Muscle layer of duodenum (tissue), 2 donors: ENCODE measurements at regions not wholly inside any gene's neighbourhood (a gene's known extent, or its start where the extent isn't known, plus 50 kb on each side); places are given as distances from the start of the nearest gene placed in this dataset.
"Not testable (repeated sequence)": the region's sequence is repeated elsewhere in the genome, so short reads cannot be mapped to it uniquely, and the experiment has no call there.

Experiments used
- H3K27ac ChIP-seq: one replicate; pipeline ENCODE4 v1.7.0; 2013; ENCODE audit warnings: mild to moderate bottlenecking, low read length
- H3K27me3 ChIP-seq: one replicate; pipeline ENCODE4 v1.7.0; 2013; ENCODE audit warnings: low read depth, mild to moderate bottlenecking, control low read depth, low read length
- H3K36me3 ChIP-seq, 2 donors: one replicate each; pipeline ENCODE4 v1.7.0; 2013; ENCODE audit warnings: low read length in 2 of 2, control low read depth in 1 of 2, mild to moderate bottlenecking in 1 of 2; ENCODE audit not compliant: insufficient read depth in 2 of 2, control insufficient read depth in 1 of 2
- H3K4me1 ChIP-seq, 2 donors: one replicate each; pipeline ENCODE4 v1.7.0; 2013; ENCODE audit warnings: low read length in 2 of 2, mild to moderate bottlenecking in 2 of 2, control low read depth in 1 of 2, moderate library complexity in 1 of 2; ENCODE audit not compliant: insufficient read depth in 2 of 2, control insufficient read depth in 1 of 2
- H3K4me3 ChIP-seq, 2 donors: one replicate each; pipeline ENCODE4 v1.7.0; 2013; ENCODE audit warnings: low read length in 2 of 2, low read depth in 1 of 2, mild to moderate bottlenecking in 1 of 2
- H3K9me3 ChIP-seq, 2 donors: one replicate each; pipeline ENCODE4 v1.7.0; 2013; ENCODE audit warnings: low read length in 2 of 2, control low read depth in 1 of 2, mild to moderate bottlenecking in 1 of 2; ENCODE audit not compliant: control insufficient read depth in 1 of 2
- donor health status: healthy.

GRCh38 chr3:171915275-171915674 is 72.1 kb downstream of the TMEM212 start:
- H3K36me3 ChIP-seq = no peaks in the 10 kb centered on the region
- H3K27ac ChIP-seq = no peak overlapping the region
- no peak overlapping the region for H3K4me3 ChIP-seq
- no peaks in the 10 kb centered on the region for H3K4me1 ChIP-seq
- no peaks in the 10 kb centered on the region for H3K27me3 ChIP-seq
- H3K9me3 ChIP-seq = peaks cover 0 to 3% of the 10 kb centered on the region in 2 donors

DNA sequence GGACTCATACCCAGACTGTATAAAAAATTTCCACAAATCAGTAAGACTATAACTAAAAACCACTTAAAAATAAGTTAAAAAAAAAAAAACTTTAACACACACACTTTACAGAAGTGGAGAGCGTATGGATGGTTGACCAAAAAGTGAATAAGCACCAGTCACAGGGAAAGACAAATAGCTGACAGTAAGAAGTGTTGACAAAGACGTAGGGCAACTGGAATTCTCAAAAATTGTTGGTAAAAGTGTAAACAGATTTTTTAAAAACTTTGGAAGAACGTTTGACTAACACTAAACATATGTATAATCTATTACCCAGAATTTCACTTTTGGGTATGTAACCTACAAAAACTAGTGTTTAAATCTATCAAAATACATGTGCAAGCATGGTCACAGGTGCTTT is 73.7 kb downstream of the TMEM212 start:
- no peaks in the 10 kb centered on the region for H3K36me3 ChIP-seq
- H3K27me3 ChIP-seq = no peaks in the 10 kb centered on the region

DNA sequence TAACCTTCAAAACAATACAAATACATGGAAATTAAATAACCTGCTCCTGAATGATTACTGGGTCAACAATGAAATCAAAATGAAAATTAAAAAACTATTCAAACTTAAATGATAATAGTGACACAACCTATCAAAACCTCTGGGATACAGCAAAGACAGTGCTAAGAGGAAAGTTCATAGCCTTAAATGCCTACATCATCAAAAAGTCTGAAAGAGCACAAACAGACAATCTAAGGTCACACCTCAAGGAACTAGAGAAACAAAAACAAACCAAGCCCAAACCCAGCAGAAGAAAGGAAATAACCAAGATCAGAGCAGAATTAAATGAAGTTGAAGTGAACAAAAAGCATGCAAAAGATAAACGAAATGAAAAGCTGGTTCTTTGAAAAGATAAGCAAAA is 79.5 kb downstream of the TMEM212 start:
- not testable (repeated sequence) for H3K27ac ChIP-seq, H3K4me3 ChIP-seq, H3K27me3 ChIP-seq, H3K4me1 ChIP-seq, H3K36me3 ChIP-seq, H3K9me3 ChIP-seq

More for the DNA sequence above, 73.7 kb downstream of the TMEM212 start:
- Histone ChIP-seq H3K27ac (no peak overlapping the region), H3K9me3 (no peaks in the 10 kb centered on the region), H3K4me1 (no peaks in the 10 kb centered on the region), H3K4me3 (no peak overlapping the region)

GRCh38 chr3:171923668-171924067 is 80.5 kb downstream of the TMEM212 start:
- H3K9me3 ChIP-seq, H3K27me3 ChIP-seq, H3K4me3 ChIP-seq, H3K36me3 ChIP-seq, H3K4me1 ChIP-seq, H3K27ac ChIP-seq: not testable (repeated sequence)

GRCh38 chr3:171924864-171925263 is 81.7 kb downstream of the TMEM212 start:
- H3K36me3 ChIP-seq, H3K27ac ChIP-seq, H3K27me3 ChIP-seq, H3K9me3 ChIP-seq, H3K4me3 ChIP-seq, H3K4me1 ChIP-seq: not testable (repeated sequence)

DNA sequence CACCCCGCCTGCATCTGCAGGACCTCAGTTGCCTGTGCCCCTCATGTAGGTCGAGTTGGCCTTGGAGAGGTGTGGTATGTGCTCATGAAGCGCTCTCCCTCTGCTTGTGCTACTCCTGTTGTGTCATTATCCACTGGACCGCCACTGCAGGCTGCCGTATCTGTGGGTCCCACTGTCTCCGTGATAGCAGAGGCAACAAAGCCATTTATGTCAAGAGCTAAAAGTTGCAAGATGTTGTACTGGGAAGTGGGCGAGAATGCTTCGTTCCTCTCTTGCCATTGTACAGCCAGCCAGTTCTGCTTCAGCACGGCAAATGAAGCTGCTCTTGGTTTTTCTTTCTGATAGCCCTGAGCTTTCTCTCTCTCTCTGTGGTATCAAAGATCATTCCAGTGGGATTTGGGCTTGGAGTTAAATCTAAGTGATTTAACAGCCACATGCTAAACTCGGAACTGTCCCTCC is 89.0 kb downstream of the TMEM212 start:
- Histone ChIP-seq H3K9me3 (no peaks in the 10 kb centered on the region), H3K27ac (no peak overlapping the region), H3K36me3 (no peaks in the 10 kb centered on the region), H3K4me3 (no peak overlapping the region), H3K27me3 (no peaks in the 10 kb centered on the region), H3K4me1 (no peaks in the 10 kb centered on the region)

GRCh38 chr3:171933441-171933840 is 90.3 kb downstream of the TMEM212 start:
- Histone ChIP-seq H3K36me3 (no peaks in the 10 kb centered on the region), H3K9me3 (no peaks in the 10 kb centered on the region), H3K4me3 (no peak overlapping the region), H3K27ac (no peak overlapping the region), H3K4me1 (no peaks in the 10 kb centered on the region), H3K27me3 (no peaks in the 10 kb centered on the region)

DNA sequence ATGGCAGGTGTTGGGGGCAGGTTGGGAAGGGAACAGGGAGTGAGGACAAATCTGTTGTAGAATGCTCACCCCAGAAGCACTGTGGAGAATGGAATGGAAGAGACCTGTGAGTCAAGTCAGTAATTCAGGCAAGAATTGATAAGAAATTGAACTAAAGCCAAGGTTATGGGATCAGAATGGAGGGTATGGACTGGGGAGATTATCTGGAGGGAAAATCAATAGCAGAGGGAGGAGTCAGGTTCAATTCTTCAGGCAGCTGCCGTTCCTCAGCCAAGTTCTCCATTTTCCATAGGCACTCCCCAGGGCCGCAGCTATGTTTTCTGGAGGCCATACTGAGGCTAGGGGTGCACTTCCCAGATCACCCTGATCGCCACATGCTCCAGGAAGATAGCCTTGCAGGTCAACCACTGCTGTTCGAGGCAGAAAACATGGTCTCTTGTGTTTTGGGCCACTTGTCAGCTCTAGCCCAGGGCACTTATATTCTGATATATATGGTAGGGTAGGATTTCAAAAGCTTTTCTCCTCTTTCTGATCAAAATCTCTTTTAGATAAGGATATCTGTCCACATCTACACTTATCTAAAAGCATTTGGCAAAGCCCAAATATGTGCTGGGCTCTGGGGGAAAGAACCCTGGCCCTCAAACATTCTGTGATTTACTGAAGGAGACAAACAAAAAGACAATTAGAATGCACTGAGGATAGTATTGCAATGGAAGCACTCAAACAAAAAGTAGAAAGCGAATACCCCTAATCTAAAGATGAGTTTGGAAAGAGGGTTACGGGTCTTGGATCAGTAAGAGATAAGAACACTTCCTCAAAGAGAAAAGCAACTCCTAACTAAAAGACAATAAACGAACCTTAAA is 92.3 kb downstream of the TMEM212 start:
- Histone ChIP-seq H3K36me3 (no peaks in the 10 kb centered on the region), H3K4me1 (no peaks in the 10 kb centered on the region), H3K27me3 (no peaks in the 10 kb centered on the region), H3K4me3 (no peak overlapping the region), H3K9me3 (no peaks in the 10 kb centered on the region), H3K27ac (no peak overlapping the region)

DNA sequence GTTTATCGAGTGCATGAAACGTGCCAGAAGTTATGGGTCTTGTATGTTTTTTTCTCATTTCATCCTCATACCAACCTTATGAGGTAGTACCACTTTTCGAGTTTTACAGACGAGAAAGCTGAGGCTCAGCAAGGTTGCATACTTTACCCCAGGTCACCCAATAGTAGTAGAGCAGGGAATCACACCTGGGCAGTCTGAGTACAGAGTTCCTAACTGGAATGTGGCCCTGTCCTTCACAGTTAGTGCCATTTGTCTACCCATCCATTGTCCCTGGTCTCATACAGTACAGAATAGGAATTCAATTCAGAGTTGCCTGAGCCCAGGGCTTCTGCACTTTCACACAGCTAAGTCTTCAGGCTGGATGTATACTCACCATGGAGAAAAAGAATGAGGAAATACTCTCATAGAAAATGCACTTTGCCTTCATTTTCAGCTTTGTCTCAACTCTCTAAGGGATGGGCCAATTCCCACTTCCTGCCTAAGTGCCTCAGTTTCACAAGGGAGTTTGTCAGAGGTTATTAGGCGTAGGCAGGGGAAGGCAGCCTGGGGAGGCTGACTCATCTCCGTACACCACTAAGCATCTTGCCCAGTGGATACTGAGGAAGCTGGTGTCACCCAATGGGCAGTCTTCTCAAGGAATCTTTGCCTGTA is 93.2 kb downstream of the TMEM212 start:
- no peak overlapping the region for H3K27ac ChIP-seq
- H3K36me3 ChIP-seq = no peaks in the 10 kb centered on the region
- H3K9me3 ChIP-seq = no peaks in the 10 kb centered on the region

GRCh38 chr3:171939578-171939977 is 96.4 kb downstream of the TMEM212 start:
- no peaks in the 10 kb centered on the region for H3K27me3 ChIP-seq
- H3K9me3 ChIP-seq = no peaks in the 10 kb centered on the region
- H3K36me3 ChIP-seq = no peaks in the 10 kb centered on the region
- H3K4me1 ChIP-seq = peaks cover 0 to 2% of the 10 kb centered on the region in 2 donors
- no peak overlapping the region for H3K4me3 ChIP-seq
- H3K27ac ChIP-seq = no peak overlapping the region

More for the DNA sequence above, 93.2 kb downstream of the TMEM212 start:
- H3K4me1 ChIP-seq = no peaks in the 10 kb centered on the region
- H3K4me3 ChIP-seq = no peak overlapping the region
- H3K27me3 ChIP-seq = no peaks in the 10 kb centered on the region

- no peaks in the 10 kb centered on the region for H3K36me3 ChIP-seq
- no peaks in the 10 kb centered on the region for H3K27me3 ChIP-seq
- H3K9me3 ChIP-seq = no peaks in the 10 kb centered on the region
- H3K4me3 ChIP-seq = no peak overlapping the region
- peaks cover 0 to 4% of the 10 kb centered on the region in 2 donors for H3K4me1 ChIP-seq
- H3K27ac ChIP-seq = no peak overlapping the region
Observed at GRCh38 chr3:171940151-171940649, 97.1 kb downstream of the TMEM212 start.
